NT2/D1 (cell line): ENCODE measurements at regions not wholly inside any gene's neighbourhood (a gene's known extent, or its start where the extent isn't known, plus 50 kb on each side); places are given as distances from the start of the nearest gene placed in this dataset.
A peak's percentile ranks its signal among the peaks of the same experiment; 100 is the strongest.

Source experiments
- DNase-seq: peaks from one replicate; pipeline ENCODE4 v3.0.0-alpha.2; 2011; ENCODE audit warnings: low read depth, low spot score
- H3K27me3 ChIP-seq: 2 replicates; pipeline ENCODE4 v1.6.0; 2011; ENCODE audit warnings: mild to moderate bottlenecking; ENCODE audit not compliant: insufficient read length, insufficient read depth
- H3K36me3 ChIP-seq: 2 replicates; pipeline ENCODE4 v1.6.1; 2011; ENCODE audit warnings: mild to moderate bottlenecking, low read length, mixed read lengths; ENCODE audit not compliant: insufficient read depth, insufficient read length
- H3K4me1 ChIP-seq: 2 replicates; pipeline ENCODE4 v1.5.1; 2011; ENCODE audit not compliant: insufficient read depth, insufficient read length
- H3K4me3 ChIP-seq: 2 replicates; pipeline ENCODE4 v1.5.1; 2011; ENCODE audit warnings: low read depth; ENCODE audit not compliant: insufficient read length
- H3K9ac ChIP-seq: 2 replicates; pipeline ENCODE4 v1.6.0; 2011; ENCODE audit warnings: low read depth; ENCODE audit not compliant: insufficient read length
- H3K9me3 ChIP-seq: 2 replicates; pipeline ENCODE4 v1.5.1; 2011; ENCODE audit warnings: mild to moderate bottlenecking, low read length; ENCODE audit not compliant: insufficient read depth
- SUZ12 ChIP-seq: IDR thresholded peaks from 2 replicates; pipeline ENCODE4 v1.6.1; 2011; ENCODE audit not compliant: insufficient read length, insufficient read depth; ENCODE audit errors: extremely low read depth
- YY1 ChIP-seq: IDR thresholded peaks from 2 replicates; pipeline ENCODE4 v1.6.1; 2011; ENCODE audit not compliant: insufficient read length, insufficient read depth
- ZNF274 ChIP-seq: IDR thresholded peaks from 2 replicates; pipeline ENCODE4 v1.6.1; 2011; ENCODE audit warnings: mild to moderate bottlenecking, low read depth, low read length

DNA sequence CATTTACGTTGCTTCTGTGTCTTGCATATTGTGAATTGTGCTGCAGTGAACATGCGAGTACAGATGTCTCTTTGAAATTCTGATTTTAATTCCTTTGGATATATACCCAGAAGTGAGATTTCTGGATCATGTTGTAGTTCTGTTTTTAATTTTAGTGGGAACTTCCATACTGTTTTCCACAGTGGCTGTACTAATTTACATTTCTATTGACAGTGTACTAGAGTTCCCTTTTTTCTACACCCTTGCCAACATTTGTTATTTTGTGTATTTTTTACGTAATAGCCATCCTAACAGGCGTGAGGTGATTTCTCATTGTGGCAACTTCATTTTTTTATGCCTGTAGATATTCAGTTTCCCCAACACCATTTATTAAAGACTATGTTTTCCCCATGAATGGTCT lies 144.7 kb upstream of the INHBA start:
- H3K9me3 ChIP-seq, result no peaks in the 10 kb centered on the region
- DNase-seq, result no peak
- H3K27me3 ChIP-seq, result no peaks in the 10 kb centered on the region
- H3K4me3 ChIP-seq, result no peak overlapping the region
- no peak overlapping the region for H3K9ac ChIP-seq
- H3K4me1 ChIP-seq, result no peaks in the 10 kb centered on the region
- no peak for TF ChIP-seq YY1
- no peak for TF ChIP-seq SUZ12
- TF ChIP-seq ZNF274, result no peak
- no peaks in the 10 kb centered on the region for H3K36me3 ChIP-seq

DNA sequence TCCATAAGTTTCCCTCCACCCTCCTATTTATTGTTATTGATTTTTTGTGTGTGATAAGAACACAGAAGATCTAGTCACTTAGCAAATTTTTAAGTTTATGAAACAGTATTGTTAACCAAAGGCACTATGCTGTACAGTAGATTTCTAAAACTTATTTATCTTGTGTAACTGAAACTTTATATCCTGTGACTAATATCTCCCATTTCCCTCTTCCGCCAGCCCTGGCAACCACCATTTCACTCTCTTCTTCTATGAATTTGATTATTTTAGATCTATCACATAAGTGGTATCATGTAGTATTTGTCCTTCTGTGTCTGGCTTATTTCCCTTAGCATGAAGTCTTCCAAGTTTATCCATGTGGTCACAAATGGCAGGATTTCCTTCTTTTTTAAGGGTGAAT lies 144.3 kb upstream of the INHBA start:
- DNase-seq, result no peak
- Histone ChIP-seq H3K36me3 (no peaks in the 10 kb centered on the region), H3K27me3 (no peaks in the 10 kb centered on the region), H3K9me3 (no peaks in the 10 kb centered on the region), H3K4me3 (no peak overlapping the region), H3K4me1 (no peaks in the 10 kb centered on the region), H3K9ac (no peak overlapping the region)
- TF ChIP-seq SUZ12 (no peak), YY1 (no peak), ZNF274 (no peak)

GRCh38 chr7:41842956-41843355 lies 140.1 kb upstream of the INHBA start:
- Histone ChIP-seq H3K36me3 (no peaks in the 10 kb centered on the region), H3K4me3 (no peak overlapping the region), H3K4me1 (no peaks in the 10 kb centered on the region), H3K9me3 (no peaks in the 10 kb centered on the region), H3K9ac (no peak overlapping the region), H3K27me3 (no peaks in the 10 kb centered on the region)
- DNase-seq, result no peak
- TF ChIP-seq YY1, result no peak
- no peak for TF ChIP-seq SUZ12
- TF ChIP-seq ZNF274, result no peak

DNA sequence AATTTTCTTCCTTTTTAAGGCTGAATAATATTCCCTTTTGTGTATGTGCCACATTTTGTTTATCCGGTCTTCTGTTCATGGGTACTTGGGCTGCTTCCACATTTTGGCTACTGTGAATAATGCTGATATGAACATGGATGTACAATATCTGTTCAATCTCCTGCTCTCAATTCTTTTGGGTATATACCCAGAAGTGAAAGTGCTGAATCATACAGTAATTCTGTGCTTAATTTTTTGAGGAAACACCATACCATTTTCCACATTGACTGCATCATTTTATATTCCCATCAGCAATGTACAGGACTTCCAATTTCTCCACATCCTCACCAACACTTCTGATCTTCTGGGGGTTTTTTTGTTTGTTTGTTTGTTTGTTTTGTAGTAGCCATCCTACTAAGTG lies 135.0 kb upstream of the INHBA start:
- Histone ChIP-seq H3K4me3 (no peak overlapping the region), H3K27me3 (peaks cover 21% of the 10 kb centered on the region), H3K36me3 (no peaks in the 10 kb centered on the region), H3K9ac (no peak overlapping the region), H3K9me3 (no peaks in the 10 kb centered on the region), H3K4me1 (no peaks in the 10 kb centered on the region)
- no peak for DNase-seq
- TF ChIP-seq SUZ12 (no peak), ZNF274 (no peak), YY1 (no peak)

- no peak overlapping the region for H3K4me3 ChIP-seq
- no peaks in the 10 kb centered on the region for H3K36me3 ChIP-seq
- H3K9me3 ChIP-seq, result peaks cover 13% of the 10 kb centered on the region; the same call in 1 of the 2 replicates
- H3K4me1 ChIP-seq, result no peaks in the 10 kb centered on the region
- DNase-seq, result no peak
- no peak for TF ChIP-seq ZNF274
- no peak for TF ChIP-seq YY1
- H3K27me3 ChIP-seq, result peaks cover 33% of the 10 kb centered on the region
- H3K9ac ChIP-seq, result no peak overlapping the region
Observed at GRCh38 chr7:41835976-41836530, 133.2 kb upstream of the INHBA start.

GRCh38 chr7:41834805-41835694 lies 132.2 kb upstream of the INHBA start:
- TF ChIP-seq ZNF274 (no peak), SUZ12 (no peak), YY1 (no peak)
- no peak overlapping the region for H3K4me3 ChIP-seq
- DNase-seq, result no peak
- H3K9ac ChIP-seq, result no peak overlapping the region
- peaks cover 16% of the 10 kb centered on the region; the same call in 1 of the 2 replicates for H3K9me3 ChIP-seq
- H3K27me3 ChIP-seq, result peaks cover 38% of the 10 kb centered on the region
- no peaks in the 10 kb centered on the region for H3K36me3 ChIP-seq
- H3K4me1 ChIP-seq, result peaks cover under 1% of the 10 kb centered on the region

DNA sequence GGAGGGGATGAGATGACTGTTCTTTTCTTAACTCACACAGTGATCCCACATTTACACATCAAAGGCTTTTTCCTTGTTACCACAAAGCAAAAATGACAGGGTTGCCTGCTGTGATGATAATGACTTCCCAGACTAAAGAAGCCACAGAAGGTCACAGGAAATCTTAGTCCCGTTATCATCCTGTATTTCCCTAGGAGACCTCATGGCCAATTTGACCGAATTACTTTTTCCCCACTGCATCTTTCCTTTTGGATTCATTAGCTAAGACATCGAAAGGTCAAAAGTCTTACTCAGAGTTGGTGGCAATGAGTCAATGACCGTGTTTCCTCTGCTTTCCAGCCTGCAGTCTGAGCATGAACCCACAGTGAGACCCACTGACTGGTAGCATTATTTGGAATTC lies 130.1 kb upstream of the INHBA start:
- H3K4me3 ChIP-seq, result no peak overlapping the region
- TF ChIP-seq YY1 (no peak), SUZ12 (no peak), ZNF274 (no peak)
- H3K27me3 ChIP-seq, result peaks cover 38% of the 10 kb centered on the region
- peaks cover 6% of the 10 kb centered on the region for H3K4me1 ChIP-seq
- peaks cover 35% of the 10 kb centered on the region; the same call in 1 of the 2 replicates for H3K9me3 ChIP-seq
- no peaks in the 10 kb centered on the region for H3K36me3 ChIP-seq
- H3K9ac ChIP-seq, result no peak overlapping the region
- peak; percentile 82 for DNase-seq
